ENCODE measurements at regions not wholly inside any gene's neighbourhood (a gene's known extent, or its start where the extent isn't known, plus 50 kb on each side); places are given as distances from the start of the nearest gene placed in this dataset.

DNA sequence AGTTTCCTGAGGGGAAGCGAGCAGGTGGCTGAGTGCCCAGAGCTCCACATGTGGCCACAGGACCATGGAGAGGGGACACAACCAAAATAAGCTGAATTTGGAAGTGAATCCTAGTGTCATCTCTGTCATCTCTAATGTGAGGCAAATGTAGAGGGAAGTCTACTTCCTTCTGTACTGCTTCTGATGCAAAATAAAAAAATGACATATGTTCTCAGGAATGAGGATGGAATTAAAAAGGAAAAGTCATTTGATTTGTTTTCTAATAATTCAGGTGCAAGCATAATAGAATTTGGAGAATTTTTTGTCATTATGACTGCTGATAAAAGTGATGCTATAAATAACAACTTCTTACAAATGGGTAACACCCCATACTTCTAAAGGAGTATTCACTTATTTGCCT is 59.5 kb upstream of the POU1F1 start:
- no peak overlapping the region for H3K9ac ChIP-seq (ENCODE audit: extremely low read depth, insufficient read length, low read length)
- no peak overlapping the region for H4K91ac ChIP-seq (ENCODE audit: insufficient read length, low read depth, low read length)
- H2BK120ac ChIP-seq (ENCODE audit: low read depth, low read length, poor library complexity, severe bottlenecking) = no peak overlapping the region
- H3K4me1 ChIP-seq (ENCODE audit: insufficient read depth, low read length) = no peaks in the 10 kb centered on the region
- no peaks in the 10 kb centered on the region for H3K23me2 ChIP-seq (ENCODE audit: insufficient read length, low read depth, low read length, poor library complexity, severe bottlenecking)
- no peak overlapping the region for H3K4ac ChIP-seq (ENCODE audit: low read depth, low read length)
- H2AFZ ChIP-seq (ENCODE audit: low read length) = no peak overlapping the region
- no peak overlapping the region for H3T11ph ChIP-seq (ENCODE audit: low read length)
- DNase-seq = no peak
- H4K20me1 ChIP-seq (ENCODE audit: control insufficient read depth, insufficient read depth, insufficient read length) = no peaks in the 10 kb centered on the region
- no peaks in the 10 kb centered on the region for H3K27me3 Mint-ChIP-seq (ENCODE audit: low read depth)
- no peak overlapping the region for H4K8ac ChIP-seq (replicated peaks; ENCODE audit: insufficient read length, low read depth, low read length)
- H4K5ac ChIP-seq (ENCODE audit: insufficient read length, low read depth, low read length) = no peak overlapping the region
- H2BK15ac ChIP-seq (ENCODE audit: low read depth, low read length) = no peak overlapping the region
- H3K4me3 Mint-ChIP-seq = no peak overlapping the region
- no peak overlapping the region for H3K23ac ChIP-seq (ENCODE audit: insufficient read length, low read depth, low read length)
- no peaks in the 10 kb centered on the region for H3K36me3 Mint-ChIP-seq (ENCODE audit: insufficient read depth in 1 of 3, low read depth in 3 of 3)
- TF ChIP-seq, protein P1, sequence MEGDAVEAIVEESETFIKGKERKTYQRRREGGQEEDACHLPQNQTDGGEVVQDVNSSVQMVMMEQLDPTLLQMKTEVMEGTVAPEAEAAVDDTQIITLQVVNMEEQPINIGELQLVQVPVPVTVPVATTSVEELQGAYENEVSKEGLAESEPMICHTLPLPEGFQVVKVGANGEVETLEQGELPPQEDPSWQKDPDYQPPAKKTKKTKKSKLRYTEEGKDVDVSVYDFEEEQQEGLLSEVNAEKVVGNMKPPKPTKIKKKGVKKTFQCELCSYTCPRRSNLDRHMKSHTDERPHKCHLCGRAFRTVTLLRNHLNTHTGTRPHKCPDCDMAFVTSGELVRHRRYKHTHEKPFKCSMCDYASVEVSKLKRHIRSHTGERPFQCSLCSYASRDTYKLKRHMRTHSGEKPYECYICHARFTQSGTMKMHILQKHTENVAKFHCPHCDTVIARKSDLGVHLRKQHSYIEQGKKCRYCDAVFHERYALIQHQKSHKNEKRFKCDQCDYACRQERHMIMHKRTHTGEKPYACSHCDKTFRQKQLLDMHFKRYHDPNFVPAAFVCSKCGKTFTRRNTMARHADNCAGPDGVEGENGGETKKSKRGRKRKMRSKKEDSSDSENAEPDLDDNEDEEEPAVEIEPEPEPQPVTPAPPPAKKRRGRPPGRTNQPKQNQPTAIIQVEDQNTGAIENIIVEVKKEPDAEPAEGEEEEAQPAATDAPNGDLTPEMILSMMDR (conservative IDR thresholded peaks at IDR 0.05) = no peak
- no peak overlapping the region for H3K27ac ChIP-seq (ENCODE audit: insufficient read length, low read depth, low read length)
- no peaks in the 10 kb centered on the region for H3K9me3 ChIP-seq (ENCODE audit: control insufficient read depth, low read depth, low read length)
- WGBS (ENCODE audit: extremely low coverage, insufficient read length, low lambda C conversion rate) = no CpG with 5 or more reads among the region's 1 CpG
- H3K27ac Mint-ChIP-seq = no peak overlapping the region
- H3K4me2 ChIP-seq (ENCODE audit: insufficient read depth, insufficient read length, low read length) = no peak overlapping the region
- H3K18ac ChIP-seq (ENCODE audit: insufficient read length, low read depth, low read length) = no peak overlapping the region
- H2BK20ac ChIP-seq (ENCODE audit: low read depth, low read length, poor library complexity, severe bottlenecking) = no peak overlapping the region
- no peak overlapping the region for H3K56ac ChIP-seq (ENCODE audit: insufficient read length, low read depth, low read length)
- H3K9me3 Mint-ChIP-seq = no peaks in the 10 kb centered on the region
- no peaks in the 10 kb centered on the region for H3K79me1 ChIP-seq (ENCODE audit: insufficient read depth, low read depth, low read length, poor library complexity, severe bottlenecking)
- H2BK12ac ChIP-seq (ENCODE audit: insufficient read length, low read depth, low read length) = no peak overlapping the region
- H3K4me1 Mint-ChIP-seq = no peaks in the 10 kb centered on the region
- no peak overlapping the region for H3K14ac ChIP-seq (ENCODE audit: insufficient read depth, low read length)
- no peaks in the 10 kb centered on the region for H3K27me3 ChIP-seq (ENCODE audit: insufficient read depth, low read length)
- H2BK5ac ChIP-seq (ENCODE audit: insufficient read length, low read length) = no peak overlapping the region
- no peaks in the 10 kb centered on the region for H3K79me2 ChIP-seq (ENCODE audit: insufficient read depth, low read length)
- H2AK5ac ChIP-seq (ENCODE audit: insufficient read length, low read length) = no peak overlapping the region

Data from H9 (cell line).